A673 (cell line): ENCODE measurements at regions not wholly inside any gene's neighbourhood (a gene's known extent, or its start where the extent isn't known, plus 50 kb on each side); places are given as distances from the start of the nearest gene placed in this dataset.

Source experiments
- BruUV-seq: library from RNA; stranded (reverse); fragments of 400-500 nt; replicated peaks from 2 replicates; lab custom pipeline; 2021; lab: Mats Ljungman, UMichigan
- CTCF ChIA-PET: fragments of 300-600 bp; sonication (Branson Sonifier 250); formaldehyde crosslinking; loops from one replicate; lab custom pipeline; 2022; ENCODE audit warnings: antibody characterized with exemption; lab: Charles Lee
- POLR2A ChIA-PET: fragments of 300-600 bp; sonication (Branson Sonifier 250); formaldehyde crosslinking; loops from one replicate; lab custom pipeline; 2022; ENCODE audit warnings: antibody characterized with exemption; ENCODE audit not compliant: low non-redundant PET; lab: Charles Lee
- DNase-seq: peaks from one replicate; pipeline ENCODE4 v3.0.0-alpha.2; 2015; ENCODE audit warnings: low spot score
- H3K27ac ChIP-seq: fragments of 200-600 bp; sonication (generic); 2 replicates; pipeline ENCODE4 v1.5.1; 2016; ENCODE audit warnings: mixed run types, low read depth, mild to moderate bottlenecking, mixed read lengths, antibody characterized with exemption, low read length; ENCODE audit not compliant: poor library complexity, severe bottlenecking
- H3K27me3 ChIP-seq: fragments of 200-600 bp; sonication (generic); replicated peaks from 2 replicates; pipeline ENCODE4 v1.6.1; 2017; ENCODE audit warnings: mixed run types, low read depth, mild to moderate bottlenecking, mixed read lengths, antibody characterized with exemption, low read length; ENCODE audit not compliant: insufficient read depth, poor library complexity
- H3K36me3 ChIP-seq: fragments of 200-600 bp; sonication (generic); 2 replicates; pipeline ENCODE4 v1.6.1; 2016; ENCODE audit warnings: mixed run types, mild to moderate bottlenecking, mixed read lengths, antibody characterized with exemption, low read length; ENCODE audit not compliant: insufficient read depth, poor library complexity, severe bottlenecking
- H3K4me1 ChIP-seq: fragments of 200-600 bp; sonication (generic); 2 replicates; pipeline ENCODE4 v1.6.1; 2017; ENCODE audit warnings: mixed run types, mild to moderate bottlenecking, mixed read lengths, antibody characterized with exemption, low read length; ENCODE audit not compliant: insufficient read depth, poor library complexity, severe bottlenecking
- H3K4me3 ChIP-seq: fragments of 200-600 bp; sonication (generic); 2 replicates; pipeline ENCODE4 v1.5.1; 2016; ENCODE audit warnings: low read depth, mixed run types, mild to moderate bottlenecking, mixed read lengths, low read length; ENCODE audit not compliant: poor library complexity, severe bottlenecking
- H3K9me3 ChIP-seq: fragments of 200-600 bp; sonication (generic); 2 replicates; pipeline ENCODE4 v1.6.1; 2016; ENCODE audit warnings: mixed run types, low read depth, mild to moderate bottlenecking, mixed read lengths, antibody characterized with exemption, low read length; ENCODE audit not compliant: poor library complexity, severe bottlenecking
- EZH2 ChIP-seq: fragments of 200-600 bp; sonication (generic); IDR thresholded peaks from 2 replicates; pipeline ENCODE4 v1.6.1; 2017; ENCODE audit warnings: borderline replicate concordance, low read depth, mild to moderate bottlenecking, mixed read lengths, antibody characterized with exemption, low read length; ENCODE audit not compliant: poor library complexity, severe bottlenecking
- intact Hi-C: fragments of 100-400 bp; cut with micrococcal nuclease; formaldehyde crosslinking; loops from one replicate; pipeline ENCODE4 v1.10.0; 2022; ENCODE audit not compliant: unreplicated experiment
- TF ChIP-seq, protein P1 (sequence below): fragments of 300-800, 200-600 bp; sonication (generic); conservative IDR thresholded peaks from 2 replicates; pipeline ENCODE4 v1.5.1; 2017; ENCODE audit warnings: low read depth, mild to moderate bottlenecking, antibody characterized with exemption, low read length, moderate library complexity, mixed read lengths

- H3K4me3 ChIP-seq = no peak overlapping the region
- no peaks in the 10 kb centered on the region for H3K27me3 ChIP-seq
- CTCF ChIA-PET = no interaction called here
- intact Hi-C loops = no loop called here
- POLR2A ChIA-PET = no interaction called here
- no peaks in the 10 kb centered on the region for H3K9me3 ChIP-seq
- no peak overlapping the region for H3K27ac ChIP-seq
- H3K36me3 ChIP-seq = no peaks in the 10 kb centered on the region
- no peak for TF ChIP-seq EZH2
- TF ChIP-seq, protein P1, sequence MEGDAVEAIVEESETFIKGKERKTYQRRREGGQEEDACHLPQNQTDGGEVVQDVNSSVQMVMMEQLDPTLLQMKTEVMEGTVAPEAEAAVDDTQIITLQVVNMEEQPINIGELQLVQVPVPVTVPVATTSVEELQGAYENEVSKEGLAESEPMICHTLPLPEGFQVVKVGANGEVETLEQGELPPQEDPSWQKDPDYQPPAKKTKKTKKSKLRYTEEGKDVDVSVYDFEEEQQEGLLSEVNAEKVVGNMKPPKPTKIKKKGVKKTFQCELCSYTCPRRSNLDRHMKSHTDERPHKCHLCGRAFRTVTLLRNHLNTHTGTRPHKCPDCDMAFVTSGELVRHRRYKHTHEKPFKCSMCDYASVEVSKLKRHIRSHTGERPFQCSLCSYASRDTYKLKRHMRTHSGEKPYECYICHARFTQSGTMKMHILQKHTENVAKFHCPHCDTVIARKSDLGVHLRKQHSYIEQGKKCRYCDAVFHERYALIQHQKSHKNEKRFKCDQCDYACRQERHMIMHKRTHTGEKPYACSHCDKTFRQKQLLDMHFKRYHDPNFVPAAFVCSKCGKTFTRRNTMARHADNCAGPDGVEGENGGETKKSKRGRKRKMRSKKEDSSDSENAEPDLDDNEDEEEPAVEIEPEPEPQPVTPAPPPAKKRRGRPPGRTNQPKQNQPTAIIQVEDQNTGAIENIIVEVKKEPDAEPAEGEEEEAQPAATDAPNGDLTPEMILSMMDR = no peak
- no TSS peak for BruUV-seq
- H3K4me1 ChIP-seq = no peaks in the 10 kb centered on the region
- DNase-seq = no peak
These were observed 167.3 kb downstream of the TBX15 start for GRCh38 chr1:118820864-118821263.

- Histone ChIP-seq H3K4me3 (no peak overlapping the region), H3K36me3 (no peaks in the 10 kb centered on the region), H3K27me3 (no peaks in the 10 kb centered on the region), H3K9me3 (no peaks in the 10 kb centered on the region), H3K4me1 (no peaks in the 10 kb centered on the region), H3K27ac (no peak overlapping the region)
- TF ChIP-seq, protein P1 = no peak
- TF ChIP-seq EZH2 = no peak
- DNase-seq = no peak
- no TSS peak for BruUV-seq
- intact Hi-C loops = no loop called here
- CTCF ChIA-PET = no interaction called here
- POLR2A ChIA-PET = no interaction called here
These were observed 172.2 kb downstream of the TBX15 start for GRCh38 chr1:118815909-118816308.

- Histone ChIP-seq H3K4me3 (no peak overlapping the region), H3K27me3 (no peaks in the 10 kb centered on the region), H3K27ac (no peak overlapping the region), H3K36me3 (no peaks in the 10 kb centered on the region), H3K9me3 (no peaks in the 10 kb centered on the region), H3K4me1 (no peaks in the 10 kb centered on the region)
- CTCF ChIA-PET = no interaction called here
- DNase-seq = no peak
- POLR2A ChIA-PET = no interaction called here
- TF ChIP-seq, protein P1 = no peak
- no peak for TF ChIP-seq EZH2
- no TSS peak for BruUV-seq
- intact Hi-C loops = no loop called here
These were observed 175.6 kb downstream of the TBX15 start for GRCh38 chr1:118812555-118812954.
